VCaP (cell line): ENCODE measurements at regions not wholly inside any gene's neighbourhood (a gene's known extent, or its start where the extent isn't known, plus 50 kb on each side); places are given as distances from the start of the nearest gene placed in this dataset.

Experiments used
- H3K27ac ChIP-seq: fragments of 450-650 bp; 2 replicates; pipeline ENCODE4 v1.5.1; 2017
- TF ChIP-seq, protein P1 (sequence below): fragments of 450-650 bp; conservative IDR thresholded peaks from 2 replicates; pipeline ENCODE4 v1.5.1; 2017; ENCODE audit warnings: mild to moderate bottlenecking, moderate library complexity

GRCh38 chr6:80767808-80768207 is 661.3 kb downstream of the BCKDHB start:
- TF ChIP-seq, protein P1, sequence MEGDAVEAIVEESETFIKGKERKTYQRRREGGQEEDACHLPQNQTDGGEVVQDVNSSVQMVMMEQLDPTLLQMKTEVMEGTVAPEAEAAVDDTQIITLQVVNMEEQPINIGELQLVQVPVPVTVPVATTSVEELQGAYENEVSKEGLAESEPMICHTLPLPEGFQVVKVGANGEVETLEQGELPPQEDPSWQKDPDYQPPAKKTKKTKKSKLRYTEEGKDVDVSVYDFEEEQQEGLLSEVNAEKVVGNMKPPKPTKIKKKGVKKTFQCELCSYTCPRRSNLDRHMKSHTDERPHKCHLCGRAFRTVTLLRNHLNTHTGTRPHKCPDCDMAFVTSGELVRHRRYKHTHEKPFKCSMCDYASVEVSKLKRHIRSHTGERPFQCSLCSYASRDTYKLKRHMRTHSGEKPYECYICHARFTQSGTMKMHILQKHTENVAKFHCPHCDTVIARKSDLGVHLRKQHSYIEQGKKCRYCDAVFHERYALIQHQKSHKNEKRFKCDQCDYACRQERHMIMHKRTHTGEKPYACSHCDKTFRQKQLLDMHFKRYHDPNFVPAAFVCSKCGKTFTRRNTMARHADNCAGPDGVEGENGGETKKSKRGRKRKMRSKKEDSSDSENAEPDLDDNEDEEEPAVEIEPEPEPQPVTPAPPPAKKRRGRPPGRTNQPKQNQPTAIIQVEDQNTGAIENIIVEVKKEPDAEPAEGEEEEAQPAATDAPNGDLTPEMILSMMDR: no peak

DNA sequence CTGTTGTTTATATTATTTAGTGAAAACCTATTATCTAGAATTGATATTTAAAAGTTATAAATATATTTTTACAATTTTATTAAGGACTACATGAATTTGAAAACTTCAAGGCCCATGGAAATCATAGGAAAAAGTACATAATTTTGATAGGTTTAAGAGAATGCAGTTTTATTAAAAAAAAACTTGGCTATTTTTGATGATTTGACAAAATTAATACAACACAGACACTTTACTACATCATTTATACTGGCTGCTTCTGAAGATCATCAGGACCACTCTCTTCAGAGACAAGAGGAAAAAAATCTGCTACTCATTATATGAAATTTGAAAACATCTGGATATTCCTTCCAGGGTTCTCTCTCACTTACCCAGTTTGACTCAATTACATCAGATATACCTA is 637.7 kb downstream of the BCKDHB start:
- TF ChIP-seq, protein P1: no peak
- no peak overlapping the region for H3K27ac ChIP-seq

More at GRCh38 chr6:80767808-80768207, 661.3 kb downstream of the BCKDHB start:
- no peak overlapping the region for H3K27ac ChIP-seq

DNA sequence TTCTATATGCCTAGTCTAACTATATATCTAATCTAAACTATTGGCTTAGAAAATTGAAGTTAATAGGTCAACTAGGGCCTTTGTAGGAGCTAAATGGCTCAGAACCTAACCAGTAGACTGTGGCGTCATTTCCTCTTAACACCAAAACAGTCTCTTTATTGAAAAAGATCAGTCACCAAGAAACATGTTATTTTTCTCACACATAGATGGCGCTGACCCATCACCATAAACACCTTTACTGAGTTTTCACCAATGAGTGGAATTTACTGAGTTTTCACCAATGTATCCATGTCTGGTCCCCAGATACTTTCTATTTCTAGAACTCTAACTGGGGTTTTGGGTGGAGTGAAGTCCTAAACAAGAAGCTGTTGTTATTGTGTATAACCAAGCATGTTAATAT is 636.0 kb downstream of the BCKDHB start:
- TF ChIP-seq, protein P1: peak; percentile 73
- H3K27ac ChIP-seq: no peak overlapping the region

GRCh38 chr6:80733641-80734040 is 627.2 kb downstream of the BCKDHB start:
- H3K27ac ChIP-seq: no peak overlapping the region
- TF ChIP-seq, protein P1: no peak

DNA sequence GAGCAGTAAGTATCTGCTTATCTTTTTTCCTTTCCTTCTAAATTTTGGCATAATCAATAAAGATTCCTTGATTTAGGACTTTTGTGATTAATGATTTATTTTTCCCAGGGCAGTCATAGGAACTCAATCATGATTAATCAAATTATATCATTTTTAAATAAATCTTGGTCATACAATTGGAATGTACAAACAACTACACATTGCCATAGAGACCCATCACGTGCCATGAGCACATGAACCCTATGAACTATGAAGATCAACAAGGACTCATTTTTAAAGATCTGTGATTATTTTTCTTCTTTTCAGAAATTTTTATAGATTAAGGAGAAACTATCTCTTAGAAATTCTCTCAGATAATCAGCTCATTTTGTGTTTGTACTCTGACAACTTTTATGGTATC is 622.4 kb downstream of the BCKDHB start:
- TF ChIP-seq, protein P1: no peak
- H3K27ac ChIP-seq: no peak overlapping the region

DNA sequence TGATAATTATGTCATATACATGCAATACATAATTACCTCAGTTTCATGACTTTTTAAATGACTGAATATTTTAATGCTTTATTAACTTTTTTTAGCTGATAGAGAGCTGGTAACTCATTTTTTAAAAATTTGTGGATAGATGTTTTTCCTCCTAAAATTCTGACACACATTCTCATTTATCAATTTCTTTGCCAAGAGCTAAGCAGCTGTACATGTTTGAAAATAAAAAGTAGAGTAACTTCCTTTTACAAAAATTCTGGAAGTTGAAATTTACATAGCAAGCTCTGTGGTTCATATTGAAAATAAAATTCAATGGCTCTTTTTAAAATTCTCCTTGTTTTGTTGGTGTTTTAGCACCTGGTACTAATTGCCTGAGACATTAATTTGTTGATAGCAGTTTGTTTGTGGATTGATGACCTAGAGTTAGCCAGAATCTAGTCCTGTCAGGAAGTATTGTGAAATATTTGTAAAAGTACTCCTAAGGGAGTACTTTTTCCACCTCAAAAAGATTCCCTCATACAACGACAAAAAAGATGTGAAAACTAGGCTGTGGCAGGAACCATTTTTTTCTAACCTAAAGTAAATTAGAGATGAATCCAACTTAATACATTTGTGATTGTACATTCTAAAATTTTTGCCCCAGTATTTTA is 621.8 kb downstream of the BCKDHB start:
- no peak overlapping the region for H3K27ac ChIP-seq
- TF ChIP-seq, protein P1: no peak

DNA sequence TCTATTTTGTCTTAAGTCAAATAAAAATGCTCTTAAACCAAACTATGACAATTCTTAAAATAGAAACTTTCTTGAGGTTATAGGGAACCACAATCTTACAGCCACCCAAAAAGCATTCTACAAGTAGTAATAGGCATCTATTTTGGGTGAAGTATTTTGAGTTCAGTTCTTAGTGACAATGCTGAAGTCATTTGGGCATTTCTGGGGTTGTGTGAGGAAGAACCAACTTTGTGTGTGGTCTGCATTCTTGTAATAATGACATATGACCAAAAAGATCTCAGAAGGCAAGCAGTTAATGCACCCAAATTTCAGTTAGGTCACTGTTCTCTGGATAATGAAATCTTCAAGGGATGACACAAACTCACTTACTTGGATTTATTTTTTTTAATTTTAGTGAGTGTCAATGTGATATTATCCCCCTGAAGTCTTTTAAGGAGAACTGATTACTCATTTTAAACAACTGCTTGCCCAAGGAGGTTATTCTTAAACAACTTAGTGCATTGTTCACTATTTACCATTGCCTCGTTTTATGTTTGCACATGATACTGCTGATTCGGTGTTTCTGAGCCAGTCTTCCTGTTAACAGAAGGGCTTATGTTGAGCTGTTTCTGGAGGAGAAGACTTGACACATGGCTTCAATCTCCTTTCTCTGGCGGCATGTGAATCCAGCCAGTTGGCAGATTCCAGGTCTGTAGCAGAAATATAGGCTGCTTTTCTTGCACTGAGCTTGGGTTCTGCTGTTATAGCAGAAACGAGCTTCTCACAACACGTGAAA is 618.9 kb downstream of the BCKDHB start:
- TF ChIP-seq, protein P1: no peak

More for the DNA sequence above, 618.9 kb downstream of the BCKDHB start:
- H3K27ac ChIP-seq: no peak overlapping the region
